ENCODE measurements at regions not wholly inside any gene's neighbourhood (a gene's known extent, or its start where the extent isn't known, plus 50 kb on each side); places are given as distances from the start of the nearest gene placed in this dataset.
A peak's percentile ranks its signal among the peaks of the same experiment; 100 is the strongest.

DNA sequence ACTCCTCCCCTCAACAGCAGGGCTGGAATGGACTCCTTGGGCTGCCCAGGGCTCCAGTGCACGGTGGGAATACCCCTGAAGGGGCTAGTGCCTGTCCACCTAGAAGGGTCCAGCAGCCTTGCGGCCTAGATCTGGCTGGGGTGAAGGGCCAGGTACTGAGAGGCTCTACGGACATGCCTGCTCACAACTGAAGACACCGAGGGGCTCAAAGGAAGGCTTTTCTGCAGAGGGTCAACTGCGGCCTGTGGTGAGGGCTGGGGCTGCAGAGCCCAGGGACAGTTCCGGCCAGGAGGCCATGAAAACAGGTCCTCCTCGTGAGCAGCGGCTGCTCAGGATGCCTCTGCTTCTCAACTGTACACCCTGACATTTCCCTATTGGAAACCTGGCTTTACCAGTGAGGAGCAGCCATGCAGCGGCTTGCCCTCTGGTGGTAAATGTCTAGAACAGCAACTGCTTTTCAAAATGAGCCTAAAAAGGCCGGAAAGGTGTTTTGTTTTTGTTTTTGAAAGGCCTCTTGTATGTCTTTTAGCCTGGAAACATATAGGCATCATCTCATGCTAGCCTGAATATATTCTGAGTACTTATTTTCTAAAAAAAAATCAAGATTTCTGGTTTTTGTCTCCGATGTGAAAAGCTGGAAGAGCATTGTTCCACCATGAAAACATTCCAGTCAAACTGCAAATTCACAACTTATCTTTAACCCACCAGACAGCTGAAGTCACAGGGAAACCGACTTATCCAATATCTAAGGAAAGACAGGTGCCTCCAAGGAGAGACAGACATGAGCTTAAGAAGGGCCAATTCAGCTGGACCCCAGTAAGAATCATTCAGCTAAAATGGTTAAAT lies 163.4 kb downstream of the KLF13 start:
- intact Hi-C loops (cut with DNase I): loop anchor here (5.0 to 10.0 kb wide), 2 partner anchors 285 to 288 kb away; no protein-coding TSS in a partner anchor
- DNase-seq (no peak), ATAC-seq (peak; percentile 57 to 67 (median 60))
- Histone ChIP-seq H3K27ac (no peak overlapping the region), H3K36me3 (no peaks in the 10 kb centered on the region), H3K4me1 (peaks cover 0 to 19% (median 8%) of the 10 kb centered on the region in 4 donors), H3K4me3 (no peak overlapping the region), H3K27me3 (no peaks in the 10 kb centered on the region), H3K9me3 (no peaks in the 10 kb centered on the region)
- 20% methylated on average over 5 of the region's 12 CpGs for WGBS (ENCODE audit: insufficient coverage, low coverage, low lambda C conversion rate, missing lambda C conversion rate)
- TF ChIP-seq, protein P1, sequence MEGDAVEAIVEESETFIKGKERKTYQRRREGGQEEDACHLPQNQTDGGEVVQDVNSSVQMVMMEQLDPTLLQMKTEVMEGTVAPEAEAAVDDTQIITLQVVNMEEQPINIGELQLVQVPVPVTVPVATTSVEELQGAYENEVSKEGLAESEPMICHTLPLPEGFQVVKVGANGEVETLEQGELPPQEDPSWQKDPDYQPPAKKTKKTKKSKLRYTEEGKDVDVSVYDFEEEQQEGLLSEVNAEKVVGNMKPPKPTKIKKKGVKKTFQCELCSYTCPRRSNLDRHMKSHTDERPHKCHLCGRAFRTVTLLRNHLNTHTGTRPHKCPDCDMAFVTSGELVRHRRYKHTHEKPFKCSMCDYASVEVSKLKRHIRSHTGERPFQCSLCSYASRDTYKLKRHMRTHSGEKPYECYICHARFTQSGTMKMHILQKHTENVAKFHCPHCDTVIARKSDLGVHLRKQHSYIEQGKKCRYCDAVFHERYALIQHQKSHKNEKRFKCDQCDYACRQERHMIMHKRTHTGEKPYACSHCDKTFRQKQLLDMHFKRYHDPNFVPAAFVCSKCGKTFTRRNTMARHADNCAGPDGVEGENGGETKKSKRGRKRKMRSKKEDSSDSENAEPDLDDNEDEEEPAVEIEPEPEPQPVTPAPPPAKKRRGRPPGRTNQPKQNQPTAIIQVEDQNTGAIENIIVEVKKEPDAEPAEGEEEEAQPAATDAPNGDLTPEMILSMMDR (IDR thresholded peaks at IDR 0.05): peak; percentile 85 to 92 (median 90)
- no peak for TF ChIP-seq POLR2A (IDR thresholded peaks at IDR 0.05)

DNA sequence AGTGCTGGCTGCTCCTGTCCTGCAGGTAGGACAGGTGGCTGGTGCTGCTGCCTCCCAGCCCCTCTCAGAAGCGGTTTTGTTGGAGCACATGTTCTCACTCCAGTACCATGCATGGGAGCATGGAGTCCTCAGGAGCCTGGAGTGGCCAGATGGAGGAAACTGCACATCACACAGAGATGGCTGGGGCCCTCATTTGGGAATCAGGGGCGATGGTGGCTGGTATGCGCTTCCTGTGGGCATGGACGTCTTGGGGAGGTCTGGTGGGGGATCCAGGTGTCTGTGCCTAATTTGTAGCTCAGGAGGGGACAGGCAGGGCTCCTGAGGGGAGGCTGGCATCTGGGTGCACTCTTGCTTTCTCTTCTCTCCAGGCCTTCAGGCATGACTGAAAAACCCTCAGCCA lies 168.2 kb downstream of the KLF13 start:
- no peak for DNase-seq
- intact Hi-C loops (cut with DNase I): no loop called here
- Histone ChIP-seq H3K4me3 (no peak overlapping the region), H3K4me1 (peaks cover 0 to 2% (median under 1%) of the 10 kb centered on the region in 4 donors), H3K9me3 (no peaks in the 10 kb centered on the region), H3K36me3 (no peaks in the 10 kb centered on the region), H3K27ac (no peak overlapping the region), H3K27me3 (no peaks in the 10 kb centered on the region)
- ATAC-seq: no peak
- TF ChIP-seq, protein P1 (IDR thresholded peaks at IDR 0.05): no peak
- TF ChIP-seq POLR2A (IDR thresholded peaks at IDR 0.05): no peak
- WGBS (ENCODE audit: insufficient coverage, low coverage, low lambda C conversion rate, missing lambda C conversion rate): no CpG with 5 or more reads among the region's 4 CpGs

DNA sequence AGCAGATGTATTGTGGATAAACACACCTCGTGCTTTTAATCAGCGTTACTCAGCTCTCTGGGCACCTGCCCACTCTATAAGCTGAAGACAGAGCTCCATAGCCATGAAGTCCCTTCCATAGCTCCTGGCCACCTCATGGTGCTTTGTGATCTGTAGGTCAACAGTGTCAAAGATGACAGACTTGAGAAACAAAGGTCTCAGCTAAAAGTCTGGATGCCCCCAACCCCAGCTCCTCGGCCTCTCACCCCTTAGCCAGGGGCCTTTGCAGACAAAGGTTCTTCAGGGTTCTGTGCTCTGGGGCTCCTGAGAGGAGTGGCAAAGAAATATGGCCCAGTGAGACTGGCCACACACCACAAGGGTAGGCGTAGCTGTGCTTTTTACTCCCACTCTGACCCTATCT lies 168.6 kb downstream of the KLF13 start:
- DNase-seq (no peak), ATAC-seq (no peak)
- Histone ChIP-seq H3K27ac (no peak overlapping the region), H3K4me1 (no peaks in the 10 kb centered on the region), H3K9me3 (no peaks in the 10 kb centered on the region), H3K4me3 (no peak overlapping the region), H3K27me3 (no peaks in the 10 kb centered on the region), H3K36me3 (no peaks in the 10 kb centered on the region)
- TF ChIP-seq POLR2A (IDR thresholded peaks at IDR 0.05): no peak
- TF ChIP-seq, protein P1 (IDR thresholded peaks at IDR 0.05): no peak
- WGBS (ENCODE audit: insufficient coverage, low coverage, low lambda C conversion rate, missing lambda C conversion rate): 81% methylated on average over 3 of the region's 4 CpGs
- intact Hi-C loops (cut with DNase I): no loop called here

DNA sequence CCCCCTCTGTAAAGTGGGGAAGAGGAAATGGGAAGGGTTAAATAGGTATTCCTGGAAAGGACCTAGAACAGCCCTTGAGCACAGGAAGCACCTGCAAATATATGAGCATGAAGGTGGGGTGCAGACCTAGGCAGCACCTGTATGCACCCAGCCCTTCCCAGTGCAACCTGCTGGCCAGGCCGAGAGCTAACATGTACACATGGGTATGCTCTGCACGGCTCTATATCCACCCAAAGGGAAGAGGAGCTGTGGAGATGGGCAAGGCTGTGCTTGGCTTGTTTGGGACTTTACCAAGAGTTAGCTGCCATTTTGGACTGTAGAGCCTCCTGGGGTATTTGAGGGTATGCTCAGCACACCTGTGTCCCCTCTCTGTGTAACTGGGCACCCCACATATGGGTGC lies 171.2 kb downstream of the KLF13 start:
- ATAC-seq: no peak
- 88% methylated on average over 1 of the region's 2 CpGs for WGBS (ENCODE audit: insufficient coverage, low coverage, low lambda C conversion rate, missing lambda C conversion rate)
- Histone ChIP-seq H3K27ac (no peak overlapping the region), H3K27me3 (no peaks in the 10 kb centered on the region), H3K36me3 (no peaks in the 10 kb centered on the region), H3K4me3 (no peak overlapping the region), H3K9me3 (no peaks in the 10 kb centered on the region), H3K4me1 (no peaks in the 10 kb centered on the region)
- no peak for DNase-seq
- intact Hi-C loops (cut with DNase I): no loop called here
- TF ChIP-seq, protein P1 (IDR thresholded peaks at IDR 0.05): no peak
- no peak for TF ChIP-seq POLR2A (IDR thresholded peaks at IDR 0.05)

Data from right lobe of liver (tissue), 6 donors.